AG10803 (cell line): ENCODE measurements at regions not wholly inside any gene's neighbourhood (a gene's known extent, or its start where the extent isn't known, plus 50 kb on each side); places are given as distances from the start of the nearest gene placed in this dataset.
"Not testable (repeated sequence)": the region's sequence is repeated elsewhere in the genome, so short reads cannot be mapped to it uniquely, and the experiment has no call there.

Experiments used
- DNase-seq: peaks from one replicate; pipeline ENCODE4 v3.0.0; 2010; ENCODE audit warnings: low read depth
- H3K4me3 ChIP-seq: 2 replicates; pipeline ENCODE4 v1.5.1; 2011; ENCODE audit warnings: mild to moderate bottlenecking, low read length, control low read depth
- TF ChIP-seq, protein P1 (sequence below): conservative IDR thresholded peaks from 2 replicates; pipeline ENCODE4 v1.5.1; 2011; ENCODE audit warnings: mild to moderate bottlenecking, low read length, control low read depth, inconsistent platforms

DNA sequence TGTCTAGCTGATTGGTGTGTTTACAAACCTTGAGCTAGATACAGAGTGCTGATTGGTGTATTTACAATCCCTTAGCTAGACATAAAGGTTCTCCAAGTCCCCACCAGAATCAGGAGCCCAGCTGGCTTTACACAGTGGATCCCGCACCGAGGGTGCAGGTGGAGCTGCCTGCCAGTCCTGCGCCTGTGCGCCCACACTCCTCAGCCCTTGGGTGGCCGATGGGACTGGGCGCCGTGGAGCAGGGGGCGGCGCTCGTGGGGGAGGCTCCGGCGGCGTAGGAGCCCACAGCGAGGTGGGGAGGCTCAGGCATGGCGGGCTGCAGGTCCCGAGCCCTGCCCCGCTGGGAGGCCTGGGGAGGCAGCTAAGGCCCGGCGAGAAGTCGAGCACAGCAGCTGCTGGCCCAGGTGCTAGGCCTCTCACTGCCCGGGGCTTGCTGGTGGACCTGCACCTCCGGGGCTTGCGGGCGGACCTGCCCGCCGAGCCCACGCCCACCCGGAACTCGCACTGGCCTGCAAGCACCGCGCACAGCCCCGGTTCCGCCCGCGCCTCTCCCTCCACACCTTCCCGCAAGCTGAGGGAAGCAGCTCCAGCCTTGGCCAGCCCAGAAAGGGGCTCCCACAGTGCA lies 51.0 kb upstream of the CDYL start:
- DNase-seq, H3K4me3 ChIP-seq: not testable (repeated sequence)

DNA sequence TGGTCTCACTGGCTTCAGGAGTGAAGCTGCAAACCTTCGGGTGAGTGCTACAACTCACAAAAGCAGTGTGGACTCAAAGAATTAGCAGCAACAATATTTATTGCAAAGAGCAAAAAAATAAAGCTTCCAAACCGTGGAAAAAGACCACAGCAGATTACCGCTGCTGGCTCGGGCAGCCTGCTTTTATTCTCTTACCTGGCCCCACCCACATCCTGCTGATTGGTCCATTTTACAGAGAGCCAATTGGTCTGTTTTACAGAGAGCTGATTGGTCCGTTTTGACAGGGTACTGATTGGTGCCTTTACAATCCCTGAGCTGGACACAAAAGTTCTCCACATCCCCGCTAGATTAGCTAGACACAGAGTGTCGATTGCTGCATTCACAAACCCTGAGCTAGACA lies 51.5 kb upstream of the CDYL start:
- not testable (repeated sequence) for H3K4me3 ChIP-seq, DNase-seq

DNA sequence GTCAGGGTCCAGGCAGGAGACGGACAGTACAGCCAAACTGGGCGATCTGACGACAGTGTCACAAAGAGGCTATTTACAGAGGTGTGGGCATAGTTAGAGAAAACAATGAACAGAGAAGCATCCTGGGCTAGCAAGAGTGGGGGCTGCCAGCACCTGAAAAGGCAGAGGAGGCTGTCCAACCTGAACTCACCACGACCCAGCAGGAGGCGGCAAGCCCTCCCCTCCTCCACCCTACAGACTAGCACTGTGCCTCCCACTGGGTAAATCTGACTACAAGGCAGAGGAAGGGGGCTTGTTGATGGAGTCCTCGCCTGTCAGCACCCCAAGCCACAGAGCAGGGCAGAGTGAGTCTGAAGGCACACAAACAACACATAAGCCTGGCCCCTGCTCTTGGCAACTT lies 52.8 kb upstream of the CDYL start:
- TF ChIP-seq, protein P1, sequence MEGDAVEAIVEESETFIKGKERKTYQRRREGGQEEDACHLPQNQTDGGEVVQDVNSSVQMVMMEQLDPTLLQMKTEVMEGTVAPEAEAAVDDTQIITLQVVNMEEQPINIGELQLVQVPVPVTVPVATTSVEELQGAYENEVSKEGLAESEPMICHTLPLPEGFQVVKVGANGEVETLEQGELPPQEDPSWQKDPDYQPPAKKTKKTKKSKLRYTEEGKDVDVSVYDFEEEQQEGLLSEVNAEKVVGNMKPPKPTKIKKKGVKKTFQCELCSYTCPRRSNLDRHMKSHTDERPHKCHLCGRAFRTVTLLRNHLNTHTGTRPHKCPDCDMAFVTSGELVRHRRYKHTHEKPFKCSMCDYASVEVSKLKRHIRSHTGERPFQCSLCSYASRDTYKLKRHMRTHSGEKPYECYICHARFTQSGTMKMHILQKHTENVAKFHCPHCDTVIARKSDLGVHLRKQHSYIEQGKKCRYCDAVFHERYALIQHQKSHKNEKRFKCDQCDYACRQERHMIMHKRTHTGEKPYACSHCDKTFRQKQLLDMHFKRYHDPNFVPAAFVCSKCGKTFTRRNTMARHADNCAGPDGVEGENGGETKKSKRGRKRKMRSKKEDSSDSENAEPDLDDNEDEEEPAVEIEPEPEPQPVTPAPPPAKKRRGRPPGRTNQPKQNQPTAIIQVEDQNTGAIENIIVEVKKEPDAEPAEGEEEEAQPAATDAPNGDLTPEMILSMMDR: no peak
- no peak overlapping the region for H3K4me3 ChIP-seq
- DNase-seq: no peak

DNA sequence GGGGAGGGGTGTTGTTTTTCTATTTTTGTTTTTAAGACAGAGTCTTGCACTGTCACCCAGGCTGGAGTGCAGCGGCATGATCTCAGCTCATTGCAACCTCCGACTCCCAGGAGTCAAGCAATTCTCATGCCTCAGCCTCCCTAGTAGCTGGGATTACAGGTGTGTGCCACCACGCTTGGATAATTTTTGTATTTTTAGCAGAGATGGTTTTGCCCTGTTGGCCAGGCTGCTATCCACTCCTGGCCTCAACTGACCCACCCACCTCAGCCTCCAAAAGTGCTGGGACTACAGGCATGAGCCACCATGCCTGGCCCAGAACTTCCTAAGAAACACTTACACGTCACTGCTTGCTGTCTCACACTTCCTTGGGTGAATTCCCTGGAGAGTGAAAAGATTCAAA lies 54.8 kb upstream of the CDYL start:
- H3K4me3 ChIP-seq, DNase-seq: not testable (repeated sequence)

DNA sequence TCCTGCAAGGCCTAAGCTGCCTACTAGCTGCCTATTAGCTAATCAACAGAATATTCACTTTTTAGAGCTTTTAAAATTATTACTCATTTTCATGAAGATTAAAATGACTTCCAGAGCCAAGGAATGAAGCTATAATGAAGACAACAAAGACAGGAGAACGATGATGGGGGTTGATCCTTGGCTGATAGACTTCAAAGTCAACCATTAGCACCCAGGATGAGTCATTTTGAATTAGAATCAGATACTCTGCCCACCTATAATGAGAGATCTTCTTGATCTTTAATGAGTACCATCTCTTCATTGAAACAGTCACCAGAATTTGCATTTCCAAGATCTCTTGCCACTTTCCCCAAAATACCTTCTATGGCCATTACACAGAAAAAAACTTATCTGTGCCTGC lies 56.7 kb upstream of the CDYL start:
- TF ChIP-seq, protein P1: no peak
- no peak overlapping the region for H3K4me3 ChIP-seq
- no peak for DNase-seq

DNA sequence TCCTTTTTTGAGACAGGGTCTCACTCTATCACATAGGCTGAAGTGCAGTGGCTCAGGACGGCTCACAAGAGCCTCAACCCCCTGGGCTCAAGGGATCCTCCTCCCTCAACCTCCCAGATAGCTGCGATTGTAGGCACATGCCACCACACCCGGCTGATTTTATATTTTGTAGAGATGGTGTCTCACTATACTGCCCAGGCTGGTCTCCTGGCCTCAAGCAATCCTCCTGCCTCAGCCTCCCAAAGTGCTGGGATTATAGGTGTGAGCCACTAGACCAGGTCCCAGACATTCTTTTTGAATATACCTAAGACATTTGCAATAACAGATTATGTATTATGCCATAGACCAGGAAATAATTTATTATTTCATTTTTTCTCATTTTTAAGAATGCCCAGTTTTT lies 58.3 kb upstream of the CDYL start:
- TF ChIP-seq, protein P1: no peak
- no peak overlapping the region for H3K4me3 ChIP-seq
- DNase-seq: no peak

DNA sequence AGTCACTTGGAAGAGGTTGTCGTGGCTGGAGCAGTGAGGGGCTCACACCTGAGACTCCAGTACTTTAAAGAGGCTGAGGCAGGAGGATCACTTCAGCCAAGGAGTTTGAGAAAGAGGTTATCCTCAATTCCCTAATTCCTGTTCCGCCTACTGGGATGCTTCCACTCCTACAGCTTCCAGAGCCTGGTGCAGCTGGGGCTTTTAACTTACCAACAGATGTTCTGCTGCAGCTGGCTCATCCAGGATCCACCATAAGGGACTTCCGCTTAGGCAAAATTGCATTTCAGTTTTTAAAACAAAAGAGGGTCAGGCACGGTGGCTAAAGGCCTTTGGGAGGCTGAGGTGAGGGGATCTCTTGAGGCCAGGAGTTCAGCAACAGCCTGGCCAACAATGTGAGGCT lies 59.1 kb upstream of the CDYL start:
- no peak for DNase-seq
- no peak overlapping the region for H3K4me3 ChIP-seq
- TF ChIP-seq, protein P1: no peak

DNA sequence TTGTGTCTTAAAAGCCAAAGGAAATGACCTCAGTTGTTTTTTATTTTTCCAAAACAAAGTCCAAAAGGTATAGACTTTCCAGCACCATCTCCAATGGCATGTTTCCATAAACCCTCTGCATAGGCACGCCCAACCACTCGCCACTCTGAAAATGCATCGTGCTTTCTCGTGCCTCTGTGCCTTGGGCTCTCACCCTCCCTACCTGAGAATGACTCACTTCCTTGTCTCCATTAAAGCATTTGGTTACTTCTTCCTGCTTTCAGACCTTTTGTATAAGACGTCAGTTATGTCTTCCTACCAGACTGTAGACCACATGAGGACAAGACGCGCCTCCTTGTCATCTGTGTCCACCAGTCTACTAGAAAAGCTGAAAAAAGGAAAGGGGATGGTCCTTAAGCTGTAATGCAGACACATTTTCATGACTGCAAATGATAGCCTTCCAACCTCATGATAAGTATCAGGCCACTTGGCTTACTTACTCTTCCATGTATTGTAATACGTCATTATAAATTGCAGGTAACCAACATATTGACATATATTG lies 61.2 kb upstream of the CDYL start:
- H3K4me3 ChIP-seq: no peak overlapping the region
- TF ChIP-seq, protein P1: no peak
- no peak for DNase-seq

DNA sequence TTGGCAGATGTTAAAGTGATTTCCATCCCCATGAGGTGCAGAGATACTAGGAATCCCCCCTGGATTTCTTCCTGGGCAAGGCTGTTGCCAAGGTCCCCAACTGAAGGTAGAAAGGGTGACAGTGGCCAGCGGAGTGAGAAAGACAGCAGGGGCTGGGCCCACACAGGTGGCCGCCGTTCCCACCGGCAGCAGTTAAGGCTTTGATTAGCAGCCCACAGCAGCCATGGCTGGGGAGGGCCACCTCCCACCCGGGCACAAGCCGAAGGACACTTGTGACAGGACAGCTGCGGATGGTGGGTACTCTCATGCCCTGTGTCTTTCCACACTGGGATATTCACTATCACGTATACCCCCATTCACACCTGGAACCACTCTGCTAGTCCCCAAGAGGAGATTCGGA lies 63.9 kb upstream of the CDYL start:
- no peak for DNase-seq
- no peak overlapping the region for H3K4me3 ChIP-seq
- TF ChIP-seq, protein P1: no peak
